Thyroid gland (tissue), 4 donors: ENCODE measurements at regions not wholly inside any gene's neighbourhood (a gene's known extent, or its start where the extent isn't known, plus 50 kb on each side); places are given as distances from the start of the nearest gene placed in this dataset.
A peak's percentile ranks its signal among the peaks of the same experiment; 100 is the strongest.
"Not testable (repeated sequence)": the region's sequence is repeated elsewhere in the genome, so short reads cannot be mapped to it uniquely, and the experiment has no call there.

Experiments
- DNase-seq, 2 donors: peaks; one replicate each; pipeline ENCODE4 v3.0.0-alpha.2; 2019
- H3K27ac ChIP-seq, 3 donors: fragments of 200-600 bp; sonication (generic); 1 replicate in 2 of 3; 2 replicates in 1 of 3; pipeline ENCODE4 v1.5.1; 2016 to 2019; ENCODE audit warnings: mild to moderate bottlenecking in 1 of 3, moderate library complexity in 1 of 3
- H3K27me3 ChIP-seq: fragments of 200-600 bp; sonication (generic); one replicate; pipeline ENCODE4 v1.5.1; 2019
- H3K36me3 ChIP-seq, 2 donors: fragments of 200-600 bp; sonication (generic); one replicate each; pipeline ENCODE4 v1.5.1; 2016 to 2019
- H3K4me1 ChIP-seq, 2 donors: fragments of 200-600 bp; sonication (generic); one replicate each; pipeline ENCODE4 v1.5.1; 2017 to 2019
- H3K4me3 ChIP-seq, 3 donors: fragments of 200-600 bp; sonication (generic); replicated peaks in 1 of 3; 1 replicate in 2 of 3; 2 replicates in 1 of 3; pipeline ENCODE4 v1.5.1; 2016; ENCODE audit warnings: mild to moderate bottlenecking in 1 of 3
- H3K9me3 ChIP-seq: fragments of 200-600 bp; sonication (generic); one replicate; pipeline ENCODE4 v1.5.1; 2017
- POLR2A ChIP-seq, 2 donors: fragments of 450-650 bp; IDR thresholded peaks; one replicate each; pipeline ENCODE4 v1.6.1; 2017; ENCODE audit warnings: antibody characterized with exemption in 2 of 2, mild to moderate bottlenecking in 2 of 2, moderate library complexity in 1 of 2
- WGBS, 2 donors: methylation state at CpG; one replicate each; pipeline ENCODE4 v1.1.5; 2017; 5-methylcytosine and 5-hydroxymethylcytosine counted together
- intact Hi-C: fragments of 100-400 bp; cut with DNase I; formaldehyde crosslinking; loops from one replicate; pipeline ENCODE4 v1.15.1; 2023
- TF ChIP-seq, protein P1 (sequence below), 6 experiments: fragments of 200-600 bp in 3 of 6; fragments of 450-650 bp in 3 of 6; sonication (generic) in 3 of 6; IDR thresholded peaks; one replicate each; pipeline ENCODE4 v1.5.1; 2016 to 2019; ENCODE audit warnings: antibody characterized with exemption in 6 of 6, mild to moderate bottlenecking in 2 of 6, inconsistent platforms in 1 of 6, moderate library complexity in 1 of 6

DNA sequence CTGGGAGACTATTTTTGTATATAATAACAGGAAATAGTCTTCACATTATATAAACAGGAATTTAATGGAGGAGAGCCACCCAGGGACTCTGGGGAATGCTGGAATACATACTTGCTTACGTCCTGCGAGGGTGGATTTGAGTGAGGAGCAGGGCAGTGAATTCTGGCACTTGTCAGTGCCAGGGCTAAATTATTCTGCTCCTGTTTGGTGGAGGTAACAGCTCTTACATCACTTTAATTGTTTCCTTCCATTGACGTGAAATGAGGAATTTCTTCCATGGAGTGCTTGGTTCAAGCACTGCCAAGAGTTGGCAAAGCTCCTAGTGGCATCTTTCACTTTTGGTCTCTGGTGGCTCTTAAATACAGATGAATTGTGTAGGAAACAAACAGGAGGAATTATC is 94.1 kb upstream of the GOLGA8J start:
- Histone ChIP-seq H3K36me3 (no peaks in the 10 kb centered on the region), H3K27ac (no peak overlapping the region), H3K9me3 (no peaks in the 10 kb centered on the region), H3K27me3 (no peaks in the 10 kb centered on the region), H3K4me1 (no peaks in the 10 kb centered on the region), H3K4me3 (no peak overlapping the region)
- intact Hi-C loops, result no loop called here
- WGBS, 2 donors, result 24 to 39% methylated on average over 3 of the region's 3 CpGs
- TF ChIP-seq, protein P1, sequence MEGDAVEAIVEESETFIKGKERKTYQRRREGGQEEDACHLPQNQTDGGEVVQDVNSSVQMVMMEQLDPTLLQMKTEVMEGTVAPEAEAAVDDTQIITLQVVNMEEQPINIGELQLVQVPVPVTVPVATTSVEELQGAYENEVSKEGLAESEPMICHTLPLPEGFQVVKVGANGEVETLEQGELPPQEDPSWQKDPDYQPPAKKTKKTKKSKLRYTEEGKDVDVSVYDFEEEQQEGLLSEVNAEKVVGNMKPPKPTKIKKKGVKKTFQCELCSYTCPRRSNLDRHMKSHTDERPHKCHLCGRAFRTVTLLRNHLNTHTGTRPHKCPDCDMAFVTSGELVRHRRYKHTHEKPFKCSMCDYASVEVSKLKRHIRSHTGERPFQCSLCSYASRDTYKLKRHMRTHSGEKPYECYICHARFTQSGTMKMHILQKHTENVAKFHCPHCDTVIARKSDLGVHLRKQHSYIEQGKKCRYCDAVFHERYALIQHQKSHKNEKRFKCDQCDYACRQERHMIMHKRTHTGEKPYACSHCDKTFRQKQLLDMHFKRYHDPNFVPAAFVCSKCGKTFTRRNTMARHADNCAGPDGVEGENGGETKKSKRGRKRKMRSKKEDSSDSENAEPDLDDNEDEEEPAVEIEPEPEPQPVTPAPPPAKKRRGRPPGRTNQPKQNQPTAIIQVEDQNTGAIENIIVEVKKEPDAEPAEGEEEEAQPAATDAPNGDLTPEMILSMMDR (IDR thresholded peaks at IDR 0.05), result no peak
- no peak for TF ChIP-seq POLR2A (IDR thresholded peaks at IDR 0.05)
- DNase-seq, result peak in 1 of 2 donors; percentile 14

DNA sequence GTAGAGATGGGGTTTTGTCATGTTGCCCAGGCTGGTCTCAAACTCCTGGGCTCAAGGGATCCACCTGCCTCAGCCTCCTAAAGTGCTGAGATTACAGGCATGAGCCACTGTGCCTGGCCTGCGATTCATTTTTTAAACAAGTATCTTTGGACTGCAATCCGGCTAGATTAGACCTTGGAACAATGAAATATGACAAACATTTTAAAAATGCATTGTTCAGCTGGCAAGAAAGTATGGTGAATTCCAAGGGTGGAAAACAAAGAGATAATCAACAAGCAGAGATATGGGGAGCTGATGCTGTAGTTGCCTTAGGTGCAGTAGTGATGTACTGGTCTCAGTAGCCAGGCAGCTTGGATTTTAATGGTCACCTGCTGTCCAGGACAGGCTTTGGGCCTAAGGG is 95.8 kb upstream of the GOLGA8J start:
- no peaks in the 10 kb centered on the region for H3K4me1 ChIP-seq

DNA sequence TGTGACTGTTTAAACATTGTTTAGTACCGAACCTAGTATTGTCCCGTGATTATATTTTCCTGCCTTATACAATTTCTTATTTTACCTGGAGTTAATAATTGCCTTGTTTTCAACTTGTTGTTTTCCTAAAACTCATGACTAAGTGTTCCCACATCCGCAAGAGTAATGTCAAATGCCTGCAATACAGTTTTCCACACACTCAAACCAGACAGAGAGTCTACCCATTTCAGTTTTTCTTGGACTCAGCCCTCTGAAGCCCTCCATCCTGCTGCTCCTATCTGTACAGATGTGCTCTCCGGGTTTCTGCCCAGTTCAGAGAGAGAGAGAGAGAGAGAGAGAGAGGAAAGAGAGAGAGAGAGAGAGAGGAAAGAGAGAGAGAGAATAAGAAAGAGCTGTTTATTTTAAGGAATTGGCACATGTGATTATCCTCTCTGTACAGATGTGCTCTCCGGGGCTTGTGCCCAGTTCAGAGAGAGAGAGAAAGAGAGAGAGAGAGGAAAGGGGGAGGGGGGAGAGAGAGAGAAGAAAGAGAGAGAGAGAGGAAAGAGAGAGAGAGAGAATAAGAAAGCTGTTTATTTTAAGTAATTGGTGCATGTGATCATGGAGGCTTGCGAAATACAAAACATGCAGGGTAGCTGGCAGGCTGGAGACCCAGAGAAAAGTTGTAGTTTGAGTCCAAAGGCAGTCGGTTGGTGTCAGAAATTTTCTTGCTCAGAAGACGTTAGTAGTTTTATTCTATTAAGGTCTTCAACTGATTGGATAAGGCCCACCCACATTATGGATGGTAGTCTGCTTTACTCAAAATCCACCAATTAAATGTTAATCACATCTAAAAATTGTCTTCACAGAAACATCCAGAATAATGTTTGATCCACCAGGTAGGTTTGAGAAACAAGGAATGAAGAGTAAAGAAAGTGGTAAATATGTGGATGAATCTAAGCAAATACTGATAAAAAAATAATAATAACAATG is 104.1 kb upstream of the GOLGA8J start:
- H3K27ac ChIP-seq, result no peak overlapping the region
- DNase-seq, result no peak
- WGBS, 2 donors, result 71 to 72% methylated on average over 8 of the region's 8 CpGs
- H3K27me3 ChIP-seq, result no peaks in the 10 kb centered on the region
- H3K4me3 ChIP-seq, result no peak overlapping the region
- no peaks in the 10 kb centered on the region for H3K9me3 ChIP-seq
- intact Hi-C loops, result no loop called here
- no peaks in the 10 kb centered on the region for H3K36me3 ChIP-seq
- TF ChIP-seq, protein P1 (IDR thresholded peaks at IDR 0.05), result peak in 4 of 6 experiments; percentile 24 to 77 (median 37)
- no peak for TF ChIP-seq POLR2A (IDR thresholded peaks at IDR 0.05)
- H3K4me1 ChIP-seq, result no peaks in the 10 kb centered on the region

More for the DNA sequence above, 95.8 kb upstream of the GOLGA8J start:
- Histone ChIP-seq H3K4me3 (no peak overlapping the region), H3K27me3 (no peaks in the 10 kb centered on the region), H3K9me3 (no peaks in the 10 kb centered on the region), H3K36me3 (no peaks in the 10 kb centered on the region), H3K27ac (no peak overlapping the region)
- DNase-seq, result no peak
- intact Hi-C loops, result no loop called here
- WGBS, 2 donors, result 79 to 83% methylated on average over 2 of the region's 2 CpGs
- no peak for TF ChIP-seq POLR2A (IDR thresholded peaks at IDR 0.05)
- TF ChIP-seq, protein P1 (IDR thresholded peaks at IDR 0.05), result no peak

GRCh38 chr15:29974056-29974455 is 108.7 kb upstream of the GOLGA8J start:
- H3K4me1 ChIP-seq, DNase-seq, H3K27ac ChIP-seq, H3K4me3 ChIP-seq, H3K27me3 ChIP-seq, H3K36me3 ChIP-seq, H3K9me3 ChIP-seq, intact Hi-C loops: not testable (repeated sequence)
- WGBS, 2 donors, result 88 to 89% methylated on average over 4 of the region's 4 CpGs

DNA sequence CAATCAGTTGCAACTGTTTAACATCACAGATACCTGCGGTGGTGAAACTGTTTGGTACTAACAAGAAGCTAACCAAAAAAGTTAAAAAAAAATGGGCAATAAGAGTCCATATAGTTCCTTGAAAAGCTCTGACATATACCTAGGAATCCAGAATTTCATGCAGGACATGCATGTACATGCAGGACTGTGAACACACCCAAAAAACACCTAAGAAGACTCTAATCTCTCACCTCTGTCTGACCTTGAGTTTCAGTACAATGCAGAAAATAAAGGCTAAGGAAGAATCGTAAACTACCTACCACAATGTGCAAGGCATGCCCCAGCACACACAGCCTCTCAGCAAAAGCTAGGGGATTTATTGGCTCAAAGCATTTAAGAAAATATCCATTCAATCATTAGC is 110.7 kb upstream of the GOLGA8J start:
- Histone ChIP-seq H3K27me3 (no peaks in the 10 kb centered on the region), H3K4me1 (peaks cover 0 to 9% of the 10 kb centered on the region in 2 donors), H3K9me3 (no peaks in the 10 kb centered on the region), H3K27ac (no peak overlapping the region), H3K36me3 (no peaks in the 10 kb centered on the region), H3K4me3 (no peak overlapping the region)
- no peak for DNase-seq
- no peak for TF ChIP-seq POLR2A (IDR thresholded peaks at IDR 0.05)
- TF ChIP-seq, protein P1 (IDR thresholded peaks at IDR 0.05), result no peak
- WGBS, 2 donors, result 93 to 94% methylated on average over 2 of the region's 2 CpGs
- intact Hi-C loops, result no loop called here
